ENCODE measurements at regions not wholly inside any gene's neighbourhood (a gene's known extent, or its start where the extent isn't known, plus 50 kb on each side); places are given as distances from the start of the nearest gene placed in this dataset.
"Not testable (repeated sequence)": the region's sequence is repeated elsewhere in the genome, so short reads cannot be mapped to it uniquely, and the experiment has no call there.

DNA sequence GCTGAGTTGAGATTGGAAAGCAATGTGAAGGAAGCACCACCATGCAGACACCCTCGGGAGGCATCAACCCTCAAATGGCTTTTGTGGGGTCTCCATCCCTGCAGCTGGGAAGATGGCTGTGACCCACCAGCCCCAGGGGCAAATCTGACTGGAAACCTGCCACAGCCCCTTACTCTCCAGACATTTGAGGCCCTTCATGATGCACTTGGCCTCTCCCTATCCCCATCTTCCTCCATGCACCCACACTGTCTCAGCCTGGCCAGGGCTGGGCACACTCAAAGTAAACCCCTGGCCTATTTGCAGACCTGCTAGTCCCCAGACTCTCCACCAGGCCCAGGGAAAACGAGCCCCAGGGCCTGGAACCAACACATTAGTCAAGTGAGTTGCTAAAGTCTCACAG lies 205.2 kb downstream of the MATN1 start:
- Histone ChIP-seq H3K4me1 (ENCODE audit: control insufficient read depth, insufficient read depth, low read length) (no peaks in the 10 kb centered on the region), H3K4me3 (ENCODE audit: low read length) (no peak overlapping the region), H3K36me3 (ENCODE audit: control insufficient read depth, insufficient read depth, low read length) (no peaks in the 10 kb centered on the region), H3K27ac (ENCODE audit: low read depth, low read length) (no peak overlapping the region), H3K9ac (ENCODE audit: extremely low read depth, low read length, poor library complexity, severe bottlenecking) (no peak overlapping the region), H3K9me3 (ENCODE audit: control insufficient read depth, low read length) (no peaks in the 10 kb centered on the region), H3K27me3 (ENCODE audit: control insufficient read depth, insufficient read depth, low read length, poor library complexity, severe bottlenecking) (no peaks in the 10 kb centered on the region)
- WGBS, 2 experiments (ENCODE audit: insufficient coverage in 1 of 2, insufficient read length in 1 of 2), result 67 to 73% methylated on average over 1 to 2 of the region's 2 CpGs
- no peak for TF ChIP-seq CTCF (conservative IDR thresholded peaks at IDR 0.05)
- Mint-ChIP-seq H3K9me3 (no peaks in the 10 kb centered on the region), H3K4me1 (peaks cover 4% of the 10 kb centered on the region), H3K4me3 (no peak overlapping the region), H3K36me3 (ENCODE audit: low read depth) (no peaks in the 10 kb centered on the region), H3K27me3 (ENCODE audit: insufficient read depth) (no peaks in the 10 kb centered on the region), H3K27ac (no peak overlapping the region)
- peak; percentile 15 for DNase-seq

GRCh38 chr1:30517666-30518065 lies 205.7 kb downstream of the MATN1 start:
- DNase-seq; H3K4me3 Mint-ChIP-seq; H3K4me1 ChIP-seq (ENCODE audit: control insufficient read depth, insufficient read depth, low read length); H3K9me3 ChIP-seq (ENCODE audit: control insufficient read depth, low read length); H3K9me3 Mint-ChIP-seq; H3K27ac ChIP-seq (ENCODE audit: low read depth, low read length); H3K36me3 ChIP-seq (ENCODE audit: control insufficient read depth, insufficient read depth, low read length); H3K4me1 Mint-ChIP-seq; H3K4me3 ChIP-seq (ENCODE audit: low read length); H3K36me3 Mint-ChIP-seq (ENCODE audit: low read depth); H3K9ac ChIP-seq (ENCODE audit: extremely low read depth, low read length, poor library complexity, severe bottlenecking); H3K27me3 ChIP-seq (ENCODE audit: control insufficient read depth, insufficient read depth, low read length, poor library complexity, severe bottlenecking); H3K27me3 Mint-ChIP-seq (ENCODE audit: insufficient read depth); H3K27ac Mint-ChIP-seq: not testable (repeated sequence)
- 83 to 88% methylated on average over 1 to 4 of the region's 6 CpGs for WGBS, 2 experiments (ENCODE audit: insufficient coverage in 1 of 2, insufficient read length in 1 of 2)

- 86% methylated on average over 5 of the region's 7 CpGs; no CpG with 5 or more reads in 1 of the 2 experiments for WGBS, 2 experiments (ENCODE audit: insufficient coverage in 1 of 2, insufficient read length in 1 of 2)
- not testable (repeated sequence) for H3K4me3 Mint-ChIP-seq; H3K4me1 ChIP-seq (ENCODE audit: control insufficient read depth, insufficient read depth, low read length); H3K36me3 Mint-ChIP-seq (ENCODE audit: low read depth); H3K9me3 Mint-ChIP-seq; H3K9me3 ChIP-seq (ENCODE audit: control insufficient read depth, low read length); H3K4me3 ChIP-seq (ENCODE audit: low read length); H3K4me1 Mint-ChIP-seq; H3K27ac Mint-ChIP-seq; H3K9ac ChIP-seq (ENCODE audit: extremely low read depth, low read length, poor library complexity, severe bottlenecking); H3K27ac ChIP-seq (ENCODE audit: low read depth, low read length); H3K27me3 Mint-ChIP-seq (ENCODE audit: insufficient read depth); H3K36me3 ChIP-seq (ENCODE audit: control insufficient read depth, insufficient read depth, low read length); H3K27me3 ChIP-seq (ENCODE audit: control insufficient read depth, insufficient read depth, low read length, poor library complexity, severe bottlenecking)
- peak; percentile 3 for DNase-seq
These were observed 206.1 kb downstream of the MATN1 start for GRCh38 chr1:30517241-30517640.

DNA sequence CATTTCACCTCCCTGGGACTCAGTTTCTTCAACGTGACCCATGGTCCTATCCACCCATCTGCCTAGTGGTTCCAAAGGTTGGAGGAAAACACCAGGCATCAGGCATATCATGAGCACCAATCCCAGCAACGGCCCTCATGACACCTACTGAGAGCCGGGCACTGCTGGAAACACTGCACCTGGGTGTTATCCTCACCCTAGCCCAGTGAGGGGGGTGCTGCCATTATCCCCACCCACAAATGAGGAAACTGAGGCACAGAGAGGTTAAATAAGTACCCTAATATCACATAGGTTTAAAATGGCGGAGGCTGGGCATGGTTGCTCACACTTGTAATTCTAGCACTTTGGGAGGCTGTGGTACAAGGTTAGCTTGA lies 206.9 kb downstream of the MATN1 start:
- Histone ChIP-seq H3K36me3 (ENCODE audit: control insufficient read depth, insufficient read depth, low read length) (no peaks in the 10 kb centered on the region), H3K9me3 (ENCODE audit: control insufficient read depth, low read length) (no peaks in the 10 kb centered on the region), H3K4me1 (ENCODE audit: control insufficient read depth, insufficient read depth, low read length) (no peaks in the 10 kb centered on the region), H3K27ac (ENCODE audit: low read depth, low read length) (no peak overlapping the region), H3K9ac (ENCODE audit: extremely low read depth, low read length, poor library complexity, severe bottlenecking) (no peak overlapping the region), H3K27me3 (ENCODE audit: control insufficient read depth, insufficient read depth, low read length, poor library complexity, severe bottlenecking) (no peaks in the 10 kb centered on the region), H3K4me3 (ENCODE audit: low read length) (no peak overlapping the region)
- H3K27ac Mint-ChIP-seq, result no peak overlapping the region
- no peaks in the 10 kb centered on the region for H3K9me3 Mint-ChIP-seq
- H3K36me3 Mint-ChIP-seq (ENCODE audit: low read depth), result no peaks in the 10 kb centered on the region
- no peaks in the 10 kb centered on the region for H3K27me3 Mint-ChIP-seq (ENCODE audit: insufficient read depth)
- H3K4me3 Mint-ChIP-seq, result no peak overlapping the region
- DNase-seq, result peak; percentile 12
- H3K4me1 Mint-ChIP-seq, result peaks cover 9% of the 10 kb centered on the region
- WGBS, 2 experiments (ENCODE audit: insufficient coverage in 1 of 2, insufficient read length in 1 of 2), result 85 to 90% methylated on average over 3 to 4 of the region's 4 CpGs
- no peak for TF ChIP-seq CTCF (conservative IDR thresholded peaks at IDR 0.05)

Data from endodermal cell (in vitro differentiated cells).